ENCODE measurements at regions not wholly inside any gene's neighbourhood (a gene's known extent, or its start where the extent isn't known, plus 50 kb on each side); places are given as distances from the start of the nearest gene placed in this dataset.

DNA sequence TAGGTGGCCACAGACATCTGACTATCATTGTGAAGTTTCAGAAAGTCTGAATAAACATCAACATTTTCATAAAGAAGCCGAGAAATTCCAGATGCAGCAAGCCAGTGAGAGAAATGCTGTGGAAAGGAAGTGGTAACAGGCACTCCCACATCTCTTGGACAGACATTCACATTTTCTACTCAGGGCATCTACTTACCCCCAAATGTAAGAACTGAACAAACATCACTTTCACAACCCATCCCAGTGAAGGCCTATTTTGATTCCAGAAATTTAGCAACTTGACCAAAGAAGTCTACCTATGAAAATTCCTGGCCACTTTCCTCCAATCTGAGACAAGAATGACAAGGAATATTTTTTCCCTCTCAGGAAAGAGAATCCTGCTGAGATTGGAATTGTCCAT lies 224.8 kb upstream of the DCBLD2 start (continued):
- TF ChIP-seq RAD51 (IDR thresholded peaks at IDR 0.05) = no peak

DNA sequence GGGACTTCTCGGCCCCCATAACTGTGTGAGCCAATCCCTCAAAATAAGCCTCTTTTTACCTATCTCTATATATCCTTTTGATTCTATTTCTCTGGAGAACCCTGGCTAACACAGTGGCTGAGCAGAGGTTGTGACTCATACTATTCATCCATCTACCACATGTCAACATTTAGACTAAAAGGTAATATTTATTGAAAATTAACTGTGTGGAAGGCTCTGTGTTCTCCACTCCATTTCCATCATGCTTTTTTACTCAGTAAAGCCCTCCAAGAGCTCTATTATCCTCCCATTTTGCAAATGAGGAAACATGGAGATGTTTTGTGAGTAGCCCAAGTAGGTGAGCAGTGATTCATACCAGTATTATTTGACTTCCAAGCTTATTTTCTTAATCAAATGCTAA lies 217.9 kb upstream of the DCBLD2 start:
- no peaks in the 10 kb centered on the region for H3K9me3 ChIP-seq (replicated peaks; ENCODE audit: control insufficient read depth, insufficient read depth, low read length)
- in situ Hi-C loops (cut with MboI) = no loop called here
- CTCF ChIA-PET = no interaction called here
- SMC1A ChIA-PET (ENCODE audit: uncharacterized antibody, unreplicated experiment) = interaction anchor here (0.5 to 0.6 kb wide), 2 partner anchors 16 to 950 kb away, joined by 3 to 4 read pairs; no protein-coding TSS in a partner anchor
- no peak overlapping the region for H3K4me2 ChIP-seq (ENCODE audit: control insufficient read depth, insufficient read depth)
- ATAC-seq (no peak), DNase-seq (ENCODE audit: low read depth, low spot score) (no peak), FAIRE-seq (no peak)
- H2AFZ ChIP-seq (ENCODE audit: control insufficient read depth, low read depth, low read length) = no peak overlapping the region
- POLR2A ChIA-PET = no interaction called here
- no peak for TF ChIP-seq HDAC6 (IDR thresholded peaks at IDR 0.05; ENCODE audit: unreplicated experiment)
- TF ChIP-seq SRF (IDR thresholded peaks at IDR 0.05; ENCODE audit: low read depth in 2 of 2, low read length in 2 of 2) = no peak
- no peak for TF ChIP-seq TBL1XR1 (IDR thresholded peaks at IDR 0.05; ENCODE audit: low read depth, low read length)
- no peak for TF ChIP-seq GATAD2B (conservative IDR thresholded peaks at IDR 0.05; ENCODE audit: low read depth)
- TF ChIP-seq, protein P1, sequence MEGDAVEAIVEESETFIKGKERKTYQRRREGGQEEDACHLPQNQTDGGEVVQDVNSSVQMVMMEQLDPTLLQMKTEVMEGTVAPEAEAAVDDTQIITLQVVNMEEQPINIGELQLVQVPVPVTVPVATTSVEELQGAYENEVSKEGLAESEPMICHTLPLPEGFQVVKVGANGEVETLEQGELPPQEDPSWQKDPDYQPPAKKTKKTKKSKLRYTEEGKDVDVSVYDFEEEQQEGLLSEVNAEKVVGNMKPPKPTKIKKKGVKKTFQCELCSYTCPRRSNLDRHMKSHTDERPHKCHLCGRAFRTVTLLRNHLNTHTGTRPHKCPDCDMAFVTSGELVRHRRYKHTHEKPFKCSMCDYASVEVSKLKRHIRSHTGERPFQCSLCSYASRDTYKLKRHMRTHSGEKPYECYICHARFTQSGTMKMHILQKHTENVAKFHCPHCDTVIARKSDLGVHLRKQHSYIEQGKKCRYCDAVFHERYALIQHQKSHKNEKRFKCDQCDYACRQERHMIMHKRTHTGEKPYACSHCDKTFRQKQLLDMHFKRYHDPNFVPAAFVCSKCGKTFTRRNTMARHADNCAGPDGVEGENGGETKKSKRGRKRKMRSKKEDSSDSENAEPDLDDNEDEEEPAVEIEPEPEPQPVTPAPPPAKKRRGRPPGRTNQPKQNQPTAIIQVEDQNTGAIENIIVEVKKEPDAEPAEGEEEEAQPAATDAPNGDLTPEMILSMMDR (IDR thresholded peaks at IDR 0.05 in 2 of 3, conservative IDR thresholded peaks at IDR 0.05 in 1 of 3; ENCODE audit: control insufficient read depth in 2 of 3, extremely low read depth in 1 of 3, insufficient read depth in 1 of 3, low read depth in 3 of 3, low read length in 3 of 3) = no peak
- no peak for TF ChIP-seq RCOR1 (conservative IDR thresholded peaks at IDR 0.05; ENCODE audit: low read depth, low read length)
- no peak for TF ChIP-seq BCL11A (IDR thresholded peaks at IDR 0.05; ENCODE audit: low read depth, low read length)
- TF ChIP-seq, protein P2, sequence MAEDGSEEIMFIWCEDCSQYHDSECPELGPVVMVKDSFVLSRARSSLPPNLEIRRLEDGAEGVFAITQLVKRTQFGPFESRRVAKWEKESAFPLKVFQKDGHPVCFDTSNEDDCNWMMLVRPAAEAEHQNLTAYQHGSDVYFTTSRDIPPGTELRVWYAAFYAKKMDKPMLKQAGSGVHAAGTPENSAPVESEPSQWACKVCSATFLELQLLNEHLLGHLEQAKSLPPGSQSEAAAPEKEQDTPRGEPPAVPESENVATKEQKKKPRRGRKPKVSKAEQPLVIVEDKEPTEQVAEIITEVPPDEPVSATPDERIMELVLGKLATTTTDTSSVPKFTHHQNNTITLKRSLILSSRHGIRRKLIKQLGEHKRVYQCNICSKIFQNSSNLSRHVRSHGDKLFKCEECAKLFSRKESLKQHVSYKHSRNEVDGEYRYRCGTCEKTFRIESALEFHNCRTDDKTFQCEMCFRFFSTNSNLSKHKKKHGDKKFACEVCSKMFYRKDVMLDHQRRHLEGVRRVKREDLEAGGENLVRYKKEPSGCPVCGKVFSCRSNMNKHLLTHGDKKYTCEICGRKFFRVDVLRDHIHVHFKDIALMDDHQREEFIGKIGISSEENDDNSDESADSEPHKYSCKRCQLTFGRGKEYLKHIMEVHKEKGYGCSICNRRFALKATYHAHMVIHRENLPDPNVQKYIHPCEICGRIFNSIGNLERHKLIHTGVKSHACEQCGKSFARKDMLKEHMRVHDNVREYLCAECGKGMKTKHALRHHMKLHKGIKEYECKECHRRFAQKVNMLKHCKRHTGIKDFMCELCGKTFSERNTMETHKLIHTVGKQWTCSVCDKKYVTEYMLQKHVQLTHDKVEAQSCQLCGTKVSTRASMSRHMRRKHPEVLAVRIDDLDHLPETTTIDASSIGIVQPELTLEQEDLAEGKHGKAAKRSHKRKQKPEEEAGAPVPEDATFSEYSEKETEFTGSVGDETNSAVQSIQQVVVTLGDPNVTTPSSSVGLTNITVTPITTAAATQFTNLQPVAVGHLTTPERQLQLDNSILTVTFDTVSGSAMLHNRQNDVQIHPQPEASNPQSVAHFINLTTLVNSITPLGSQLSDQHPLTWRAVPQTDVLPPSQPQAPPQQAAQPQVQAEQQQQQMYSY (CRISPR knock-in tag; IDR thresholded peaks at IDR 0.05) = no peak
- TF ChIP-seq, protein P3, sequence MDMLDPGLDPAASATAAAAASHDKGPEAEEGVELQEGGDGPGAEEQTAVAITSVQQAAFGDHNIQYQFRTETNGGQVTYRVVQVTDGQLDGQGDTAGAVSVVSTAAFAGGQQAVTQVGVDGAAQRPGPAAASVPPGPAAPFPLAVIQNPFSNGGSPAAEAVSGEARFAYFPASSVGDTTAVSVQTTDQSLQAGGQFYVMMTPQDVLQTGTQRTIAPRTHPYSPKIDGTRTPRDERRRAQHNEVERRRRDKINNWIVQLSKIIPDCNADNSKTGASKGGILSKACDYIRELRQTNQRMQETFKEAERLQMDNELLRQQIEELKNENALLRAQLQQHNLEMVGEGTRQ (IDR thresholded peaks at IDR 0.05; ENCODE audit: borderline replicate concordance, low read depth, low read length) = no peak
- no peak for TF ChIP-seq ZNF622 (IDR thresholded peaks at IDR 0.05)
- TF ChIP-seq TARDBP (IDR thresholded peaks at IDR 0.05; ENCODE audit: borderline replicate concordance) = no peak
- no peak for TF ChIP-seq RAD51 (IDR thresholded peaks at IDR 0.05)
- TF ChIP-seq PML (IDR thresholded peaks at IDR 0.05; ENCODE audit: low read length) = no peak
- no peak for TF ChIP-seq FOXM1 (IDR thresholded peaks at IDR 0.05; ENCODE audit: low read depth, low read length)
- no peak for TF ChIP-seq ZBTB33 (IDR thresholded peaks at IDR 0.05)
- H3K27me3 ChIP-seq (replicated peaks in 1 of 2; ENCODE audit: control insufficient read depth in 2 of 2, insufficient read depth in 2 of 2, low read length in 1 of 2) = peaks cover 0 to 2% of the 10 kb centered on the region in 2 experiments; a peak in 3 of 4 replicates
- no peaks in the 10 kb centered on the region for H3K79me2 ChIP-seq (ENCODE audit: control insufficient read depth, insufficient read depth, low read length)
- intact Hi-C loops (cut with micrococcal nuclease; ENCODE audit: unreplicated experiment) = loop anchor here (10.0 kb wide), 3 partner anchors 415 to 635 kb away; no protein-coding TSS in a partner anchor
- no peak overlapping the region for H3K9ac ChIP-seq (ENCODE audit: control insufficient read depth, insufficient read depth, low read length)
- BruUV-seq (replicated peaks) = no TSS peak
- H3K4me1 ChIP-seq (ENCODE audit: control insufficient read depth, insufficient read depth, low read length) = no peaks in the 10 kb centered on the region
- no peak overlapping the region for H3K4me3 ChIP-seq
- no peak overlapping the region for H3K27ac ChIP-seq (ENCODE audit: control insufficient read depth, insufficient read depth)
- WGBS (ENCODE audit: insufficient coverage, insufficient replicate concordance, low lambda C conversion rate, missing lambda C conversion rate) = 40% methylated on average over 1 of the region's 1 CpG
- H3K36me3 ChIP-seq (ENCODE audit: control insufficient read depth in 2 of 2, insufficient read depth in 2 of 2, low read length in 1 of 2) = no peaks in the 10 kb centered on the region
- no peaks in the 10 kb centered on the region for H4K20me1 ChIP-seq (ENCODE audit: control insufficient read depth, insufficient read depth)
- RAD21 ChIA-PET (ENCODE audit: unreplicated experiment) = no interaction called here
